ENCODE measurements at regions not wholly inside any gene's neighbourhood (a gene's known extent, or its start where the extent isn't known, plus 50 kb on each side); places are given as distances from the start of the nearest gene placed in this dataset.

DNA sequence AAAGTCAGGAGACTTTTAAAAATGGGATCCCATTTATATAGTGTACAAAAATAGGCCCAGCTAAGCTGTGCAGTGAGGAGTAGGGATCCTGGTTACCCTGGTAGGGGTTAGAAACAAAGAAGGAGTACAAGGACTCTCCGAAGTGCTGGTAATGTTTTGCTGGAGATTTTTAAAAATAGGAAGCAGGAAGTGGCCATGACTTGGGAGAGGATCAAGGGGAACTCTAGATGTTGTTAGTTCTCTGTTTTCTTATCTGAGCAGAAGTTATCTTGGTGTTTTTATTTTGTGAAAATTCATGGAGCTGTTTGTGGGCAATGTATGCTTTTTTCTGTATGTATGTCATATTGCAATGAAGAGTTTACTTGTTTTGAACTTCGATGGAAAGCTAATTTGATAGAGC is 373.9 kb downstream of the SFMBT2 start:
- TF ChIP-seq CTCF (IDR thresholded peaks at IDR 0.05; ENCODE audit: low read length) = no peak
- TF ChIP-seq EZH2 (IDR thresholded peaks at IDR 0.05; ENCODE audit: borderline replicate concordance, low read length) = no peak
